EL (cell line): ENCODE measurements at regions not wholly inside any gene's neighbourhood (a gene's known extent, or its start where the extent isn't known, plus 50 kb on each side); places are given as distances from the start of the nearest gene placed in this dataset.

Experiments used
- DNase-seq: peaks from one replicate; pipeline ENCODE4 v3.0.0-alpha.2; 2016

- no peak for DNase-seq
Measured at GRCh38 chr5:38029397-38030065, 189.7 kb upstream of the GDNF start.

DNA sequence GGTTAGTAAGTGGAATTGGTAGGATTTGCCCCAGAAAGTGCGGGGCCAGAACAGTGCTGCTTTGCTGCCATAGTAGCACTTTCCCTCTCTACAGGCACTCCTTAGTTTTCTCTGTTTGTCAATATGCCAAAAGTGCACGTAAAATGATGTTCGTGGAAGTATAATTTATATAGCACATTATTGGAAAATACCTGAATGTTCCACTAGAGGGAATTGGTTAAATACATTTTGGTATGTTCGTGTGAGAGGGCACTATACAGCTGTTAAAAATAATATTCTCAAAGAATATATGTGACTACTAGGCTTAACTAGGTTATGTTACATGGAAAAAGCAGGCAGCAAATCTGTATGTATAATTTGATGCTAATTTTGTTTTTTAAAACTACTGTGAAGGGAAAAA lies 184.0 kb upstream of the GDNF start:
- DNase-seq, result no peak

DNA sequence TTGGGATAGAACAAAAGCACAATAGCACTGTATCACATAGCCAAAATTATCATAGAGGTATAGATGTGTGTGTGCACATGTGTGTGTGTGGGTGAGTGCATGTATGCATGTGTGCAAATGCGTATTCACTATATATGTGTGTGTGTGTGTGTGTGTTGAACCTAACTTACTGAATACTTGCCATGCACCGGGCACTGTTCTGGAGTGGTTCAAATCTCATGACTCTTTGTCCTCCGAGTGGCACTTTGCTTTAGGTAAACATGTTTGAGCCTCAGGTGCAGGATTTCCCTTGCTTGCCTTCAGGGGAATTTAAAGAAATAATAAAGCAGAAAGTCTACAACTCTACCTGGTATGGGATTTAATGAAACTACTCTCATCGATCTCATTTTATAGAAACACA lies 183.5 kb upstream of the GDNF start:
- no peak for DNase-seq

DNA sequence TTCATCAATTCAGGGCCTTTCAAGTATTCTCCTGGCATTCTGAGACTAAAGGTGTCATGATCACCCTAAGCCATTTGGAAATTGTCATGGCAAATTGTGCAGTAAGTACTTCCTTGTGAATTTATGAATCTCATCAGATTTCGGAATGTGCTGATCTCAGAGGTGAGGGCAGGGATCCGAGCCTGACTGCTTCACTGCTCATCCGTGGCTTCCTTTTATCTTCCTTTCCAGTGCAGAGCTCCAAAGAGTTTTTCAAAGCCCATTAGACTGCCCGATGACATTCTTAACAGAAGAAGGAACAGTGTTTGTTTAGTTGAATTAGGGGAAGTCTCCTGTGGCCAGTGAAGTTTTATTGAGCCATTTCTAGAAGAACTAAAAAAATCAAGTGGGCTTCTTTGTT lies 182.8 kb upstream of the GDNF start:
- no peak for DNase-seq

DNA sequence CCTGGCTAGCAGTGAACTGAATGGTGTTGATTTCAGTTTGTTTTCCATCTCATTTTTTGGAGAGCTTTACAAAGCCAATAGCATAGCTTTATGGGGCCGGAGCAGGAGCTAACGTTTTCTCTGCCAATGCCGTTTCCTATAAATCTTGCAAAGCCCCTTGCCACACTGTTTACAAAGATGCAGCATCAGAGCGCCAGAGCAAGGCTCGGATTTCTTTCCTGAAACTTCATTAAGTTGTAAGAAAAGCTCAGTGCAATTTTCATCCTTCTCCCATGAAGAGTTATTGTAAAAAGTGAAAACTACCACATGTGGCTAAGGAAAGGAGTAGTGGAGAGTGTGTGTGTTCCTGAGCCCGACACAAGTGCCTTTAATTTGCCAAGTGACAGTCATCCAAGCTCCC lies 178.2 kb upstream of the GDNF start:
- no peak for DNase-seq

DNA sequence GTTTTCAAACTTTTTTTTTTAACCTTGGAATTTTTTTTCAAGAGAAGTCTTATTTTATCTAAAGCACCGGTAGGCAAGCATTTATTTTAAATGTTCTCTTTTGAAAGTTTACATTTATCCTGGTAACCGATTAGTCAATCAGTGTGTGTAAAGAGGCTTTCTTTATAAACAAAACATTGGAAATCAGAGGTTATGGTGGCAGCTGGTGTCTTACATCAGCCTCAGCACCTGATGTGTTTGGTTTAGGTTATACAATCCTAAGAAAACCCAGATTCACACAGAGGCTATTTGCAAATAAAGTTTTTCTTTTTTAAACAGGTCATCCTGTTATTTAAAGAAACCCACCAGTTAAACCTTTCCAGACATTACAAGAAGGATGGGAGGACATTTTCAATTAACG lies 173.3 kb upstream of the GDNF start:
- DNase-seq, result no peak

- DNase-seq, result no peak
Measured at GRCh38 chr5:38011668-38012188, 171.9 kb upstream of the GDNF start.

- no peak for DNase-seq
Measured at GRCh38 chr5:38009749-38010358, 170.0 kb upstream of the GDNF start.

GRCh38 chr5:38008198-38008597 lies 168.4 kb upstream of the GDNF start:
- DNase-seq, result no peak

DNA sequence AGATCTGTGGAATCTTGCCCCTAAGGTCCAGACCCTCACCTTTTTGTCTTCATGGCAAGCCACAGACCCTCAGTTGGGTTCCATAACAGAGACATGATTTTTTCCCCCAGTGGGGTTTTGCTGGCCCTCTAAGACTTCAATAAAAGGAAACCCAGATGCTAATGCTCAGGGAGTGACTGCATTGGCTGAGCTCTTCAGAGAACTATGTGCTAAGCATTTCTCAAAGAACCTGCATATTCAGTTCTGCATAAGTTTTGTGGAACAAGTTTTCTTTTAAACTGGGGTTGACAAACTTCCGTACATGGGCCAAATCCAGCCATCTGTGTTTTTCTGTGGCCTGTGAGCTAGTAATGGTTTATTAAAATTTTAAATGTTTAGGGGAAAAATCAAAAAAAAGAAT lies 159.8 kb upstream of the GDNF start:
- DNase-seq, result no peak

DNA sequence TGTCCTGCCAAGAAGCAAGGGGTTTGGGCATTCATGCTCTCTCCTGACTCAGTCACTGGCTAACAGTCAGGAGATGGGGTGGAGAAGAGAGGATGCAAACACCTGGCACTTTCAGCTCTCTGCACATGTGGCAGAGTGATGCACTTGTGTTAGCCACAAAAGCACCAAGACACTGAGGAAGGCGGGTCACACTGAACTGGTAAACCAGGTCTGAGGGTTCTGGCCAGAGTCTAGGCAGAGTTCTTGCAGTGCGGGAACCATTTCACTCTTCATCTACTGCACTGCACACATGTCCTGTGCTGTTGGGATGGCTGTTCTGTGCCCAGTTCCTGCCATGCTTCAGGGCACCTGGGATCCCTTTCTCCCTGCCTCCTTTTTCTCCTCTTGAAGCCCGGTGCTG lies 157.1 kb upstream of the GDNF start:
- DNase-seq, result no peak

GRCh38 chr5:37994729-37995128 lies 154.9 kb upstream of the GDNF start:
- no peak for DNase-seq

DNA sequence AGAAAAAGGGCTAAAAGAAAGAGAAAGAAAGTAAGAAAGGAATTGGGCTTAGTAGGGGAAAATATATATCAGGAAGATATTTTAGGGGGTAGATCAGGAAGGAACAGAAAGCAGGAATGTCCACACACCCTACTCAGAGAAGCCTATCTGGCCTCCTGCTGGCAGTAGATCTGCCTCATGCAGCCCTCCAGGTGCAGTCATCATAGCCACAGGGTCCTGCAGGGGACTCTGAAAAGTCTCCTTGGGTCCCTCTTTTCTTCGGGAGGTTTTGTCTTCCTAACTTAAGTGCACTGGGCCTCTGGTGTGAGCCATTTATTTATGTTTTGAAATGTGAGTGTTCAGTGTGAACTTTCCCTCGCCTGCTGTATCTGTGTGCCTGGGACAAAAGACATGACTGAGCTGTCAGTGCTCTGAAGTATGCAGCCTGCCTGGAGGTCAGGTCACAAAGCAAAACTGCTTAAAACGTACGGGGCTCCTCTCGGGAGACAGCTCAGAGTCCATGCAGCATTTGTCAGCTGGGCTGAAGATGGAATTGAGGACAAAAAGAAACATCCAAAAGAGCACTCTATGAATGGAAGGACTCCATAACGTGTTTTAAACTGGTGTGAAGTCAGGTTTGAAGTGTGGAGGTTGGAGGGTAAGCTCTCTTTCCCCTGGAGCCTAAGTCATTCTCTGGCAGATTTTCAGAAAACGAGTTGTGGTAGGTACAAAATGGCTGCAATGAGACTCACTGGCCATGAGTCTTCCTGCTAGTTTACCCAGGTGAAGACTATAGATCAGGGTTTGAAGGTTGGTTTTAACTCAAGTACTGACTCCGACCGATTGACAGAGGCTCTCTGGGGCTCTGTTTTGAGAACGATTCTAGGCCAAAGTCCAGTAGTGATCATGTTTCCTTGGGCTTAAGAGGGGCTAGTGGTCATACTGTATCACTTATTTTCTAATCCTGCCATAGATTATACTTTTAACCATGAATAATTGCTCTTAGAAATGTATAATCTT lies 151.8 kb upstream of the GDNF start:
- no peak for DNase-seq

- DNase-seq, result no peak
Measured at GRCh38 chr5:37989884-37990283, 150.0 kb upstream of the GDNF start.

GRCh38 chr5:37988454-37989046 lies 148.7 kb upstream of the GDNF start:
- DNase-seq, result no peak

DNA sequence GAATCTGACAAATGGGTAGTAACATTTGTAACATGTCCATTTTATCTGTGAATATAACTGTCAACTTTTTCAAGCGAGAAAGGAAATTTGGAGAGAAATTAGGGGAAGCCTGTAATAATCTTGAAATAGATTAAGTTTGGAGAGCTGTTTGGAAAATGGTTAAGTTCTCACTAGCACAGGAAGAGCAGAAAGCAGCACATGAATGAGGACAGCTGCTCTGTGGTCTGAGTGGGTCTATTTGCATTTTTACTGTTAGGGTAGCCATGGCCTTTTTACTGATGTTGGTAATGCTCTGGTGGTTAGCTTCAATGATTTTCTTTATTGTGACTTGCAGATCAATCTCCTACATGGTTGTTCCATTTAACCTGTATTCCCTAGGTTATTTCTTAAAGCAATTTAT lies 144.5 kb upstream of the GDNF start:
- DNase-seq, result no peak

GRCh38 chr5:37983463-37983862 lies 143.6 kb upstream of the GDNF start:
- DNase-seq, result no peak

DNA sequence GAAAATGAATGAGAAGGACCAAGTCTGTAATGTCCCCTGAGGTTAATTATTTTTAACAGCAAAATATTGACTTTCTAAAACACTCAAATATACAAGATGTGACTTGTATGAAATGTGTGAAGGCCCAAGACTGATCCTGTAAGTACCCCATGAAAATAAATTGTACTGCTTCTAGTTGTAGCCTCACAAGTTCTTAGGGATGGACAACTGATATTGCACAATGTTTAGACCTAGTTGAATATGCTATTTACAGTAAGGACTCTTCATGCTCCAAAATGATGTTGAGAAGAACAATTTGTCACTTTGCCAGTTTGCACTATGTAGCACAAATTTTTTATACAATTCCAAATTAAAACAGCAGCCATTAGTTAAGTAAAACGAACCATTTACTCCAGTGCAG lies 139.7 kb upstream of the GDNF start:
- DNase-seq, result no peak

- peak; percentile 16 for DNase-seq
Measured at GRCh38 chr5:37975531-37975930, 135.7 kb upstream of the GDNF start.

- DNase-seq, result no peak
Measured at GRCh38 chr5:37971483-37972024, 131.7 kb upstream of the GDNF start.

DNA sequence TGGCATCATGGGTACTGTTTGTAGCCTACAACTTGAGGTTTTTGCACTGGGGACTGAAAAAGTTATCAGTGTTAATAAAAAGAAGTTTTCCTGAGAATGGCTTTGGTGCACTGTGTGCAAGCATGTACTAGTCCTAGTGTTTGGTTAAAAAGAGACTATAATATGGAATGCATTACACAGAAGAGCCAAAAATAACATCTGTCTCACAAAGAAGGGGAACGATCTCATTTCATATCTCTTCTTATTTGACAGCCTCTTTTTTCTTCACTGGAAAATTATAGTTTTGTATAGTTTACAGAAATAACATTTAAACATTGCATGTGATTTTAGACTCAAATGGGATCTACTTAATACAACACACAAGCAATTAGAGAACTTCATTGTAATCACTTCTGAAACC lies 127.0 kb upstream of the GDNF start:
- no peak for DNase-seq

- no peak for DNase-seq
Measured at GRCh38 chr5:37966291-37966690, 126.5 kb upstream of the GDNF start.

GRCh38 chr5:37962389-37962788 lies 122.5 kb upstream of the GDNF start:
- no peak for DNase-seq
